HG03460 (cell line): ENCODE measurements at regions not wholly inside any gene's neighbourhood (a gene's known extent, or its start where the extent isn't known, plus 50 kb on each side); places are given as distances from the start of the nearest gene placed in this dataset.

Experiments used
- ATAC-seq: cut with Tn5 transposase; IDR thresholded peaks from one replicate; pipeline ENCODE4 v1.9.1; 2021; ENCODE audit not compliant: unreplicated experiment

- no peak for ATAC-seq
These were observed 540.4 kb downstream of the BUD13 start for GRCh38 chr11:116232364-116232828.

- ATAC-seq = no peak
These were observed 541.2 kb downstream of the BUD13 start for GRCh38 chr11:116231543-116231942.

- no peak for ATAC-seq
These were observed 542.3 kb downstream of the BUD13 start for GRCh38 chr11:116230438-116230837.

GRCh38 chr11:116229236-116229970, 543.4 kb downstream of the BUD13 start:
- ATAC-seq = no peak

- ATAC-seq = no peak
These were observed 546.1 kb downstream of the BUD13 start for GRCh38 chr11:116226731-116227130.

GRCh38 chr11:116225784-116226585, 546.8 kb downstream of the BUD13 start:
- no peak for ATAC-seq

- no peak for ATAC-seq
These were observed 547.6 kb downstream of the BUD13 start for GRCh38 chr11:116225236-116225635.

- no peak for ATAC-seq
These were observed 547.9 kb downstream of the BUD13 start for GRCh38 chr11:116224889-116225200.

GRCh38 chr11:116224154-116224888, 548.5 kb downstream of the BUD13 start:
- no peak for ATAC-seq

- no peak for ATAC-seq
These were observed 551.4 kb downstream of the BUD13 start for GRCh38 chr11:116221351-116221750.

- ATAC-seq = no peak
These were observed 553.6 kb downstream of the BUD13 start for GRCh38 chr11:116219171-116219635.

- ATAC-seq = no peak
These were observed 555.3 kb downstream of the BUD13 start for GRCh38 chr11:116217441-116217840.

GRCh38 chr11:116217006-116217405, 555.8 kb downstream of the BUD13 start:
- ATAC-seq = no peak

GRCh38 chr11:116215471-116216113, 557.2 kb downstream of the BUD13 start:
- no peak for ATAC-seq

- no peak for ATAC-seq
These were observed 561.6 kb downstream of the BUD13 start for GRCh38 chr11:116211147-116211546.

- ATAC-seq = no peak
These were observed 562.1 kb downstream of the BUD13 start for GRCh38 chr11:116210663-116211062.

GRCh38 chr11:116209255-116209654, 563.5 kb downstream of the BUD13 start:
- no peak for ATAC-seq

GRCh38 chr11:116207421-116208141, 565.2 kb downstream of the BUD13 start:
- ATAC-seq = no peak

- ATAC-seq = no peak
These were observed 565.8 kb downstream of the BUD13 start for GRCh38 chr11:116207019-116207418.

GRCh38 chr11:116202922-116203321, 569.9 kb downstream of the BUD13 start:
- no peak for ATAC-seq
